ENCODE measurements at regions not wholly inside any gene's neighbourhood (a gene's known extent, or its start where the extent isn't known, plus 50 kb on each side); places are given as distances from the start of the nearest gene placed in this dataset.
"Not testable (repeated sequence)": the region's sequence is repeated elsewhere in the genome, so short reads cannot be mapped to it uniquely, and the experiment has no call there.

GRCh38 chr20:2227285-2227684, 68.5 kb upstream of the TGM3 start:
- not testable (repeated sequence) for TF ChIP-seq POLR2A (IDR thresholded peaks at IDR 0.05; ENCODE audit: low read depth, low read length); POLR2AphosphoS5 (IDR thresholded peaks at IDR 0.05; ENCODE audit: low read depth, low read length); TAF1 (IDR thresholded peaks at IDR 0.05; ENCODE audit: borderline replicate concordance, low read depth, low read length)
